OCI-LY7 (cell line): ENCODE measurements at regions not wholly inside any gene's neighbourhood (a gene's known extent, or its start where the extent isn't known, plus 50 kb on each side); places are given as distances from the start of the nearest gene placed in this dataset.

Experiments
- BruUV-seq: library from RNA; stranded (reverse); fragments of 400-500 nt; replicated peaks from 2 replicates; lab custom pipeline; 2021; lab: Mats Ljungman, UMichigan
- CTCF ChIA-PET: fragments of 300-600 bp; sonication (Branson Sonifier 250); formaldehyde crosslinking; loops from one replicate; lab custom pipeline; 2022; ENCODE audit warnings: antibody characterized with exemption; ENCODE audit not compliant: unreplicated experiment; lab: Charles Lee
- POLR2A ChIA-PET: fragments of 300-600 bp; sonication (Branson Sonifier 250); formaldehyde crosslinking; loops from one replicate; lab custom pipeline; 2022; ENCODE audit warnings: antibody characterized with exemption; lab: Charles Lee
- DNase-seq: peaks from one replicate; pipeline ENCODE4 v3.0.0-alpha.2; 2015; ENCODE audit warnings: low spot score
- H2AFZ ChIP-seq: fragments of 200-600 bp; sonication (generic), shearing (Covaris generic); 2 replicates; pipeline ENCODE4 v1.6.1; 2014; ENCODE audit warnings: mild to moderate bottlenecking, antibody characterized with exemption, low read length, moderate library complexity
- H3K27ac ChIP-seq: fragments of 200-600 bp; sonication (generic); 2 replicates; pipeline ENCODE4 v1.5.1; 2014; ENCODE audit warnings: mixed run types, low read depth, mild to moderate bottlenecking, moderate library complexity, low read length, inconsistent platforms; ENCODE audit not compliant: poor library complexity, severe bottlenecking
- H3K36me3 ChIP-seq: fragments of 200-600 bp; sonication (generic); 2 replicates; pipeline ENCODE4 v1.6.1; 2014; ENCODE audit warnings: mild to moderate bottlenecking, antibody characterized with exemption, low read length, moderate library complexity, mixed read lengths; ENCODE audit not compliant: insufficient read depth
- H3K4me1 ChIP-seq: fragments of 200-600 bp; sonication (generic); 2 replicates; pipeline ENCODE4 v1.5.1; 2014; ENCODE audit warnings: mild to moderate bottlenecking, low read length; ENCODE audit not compliant: insufficient read depth, poor library complexity, severe bottlenecking
- H3K4me2 ChIP-seq: fragments of 200-600 bp; sonication (generic); 2 replicates; pipeline ENCODE4 v1.6.1; 2014; ENCODE audit warnings: mild to moderate bottlenecking, low read length
- H3K4me3 ChIP-seq: fragments of 200-600 bp; sonication (generic); 2 replicates; pipeline ENCODE4 v1.5.1; 2014; ENCODE audit warnings: mild to moderate bottlenecking, low read depth, low read length; ENCODE audit not compliant: poor library complexity, severe bottlenecking
- H3K79me2 ChIP-seq: fragments of 200-600 bp; sonication (generic); 2 replicates; pipeline ENCODE4 v1.6.1; 2016; ENCODE audit warnings: low read depth, mild to moderate bottlenecking, low read length, moderate library complexity, mixed read lengths; ENCODE audit not compliant: insufficient read depth
- H3K9me2 ChIP-seq: fragments of 200-600 bp; sonication (generic); 2 replicates; pipeline ENCODE4 v1.6.1; 2016; ENCODE audit warnings: mild to moderate bottlenecking, low read length, mixed read lengths; ENCODE audit not compliant: insufficient read depth
- H3K9me3 ChIP-seq: fragments of 200-600 bp; sonication (generic); 2 replicates; pipeline ENCODE4 v1.6.1; 2014; ENCODE audit warnings: mild to moderate bottlenecking, mixed run types, low read length, mixed read lengths
- H4K20me1 ChIP-seq: fragments of 200-600 bp; sonication (generic); 2 replicates; pipeline ENCODE4 v1.6.1; 2014; ENCODE audit warnings: mild to moderate bottlenecking, antibody characterized with exemption, low read length, moderate library complexity, mixed read lengths; ENCODE audit not compliant: insufficient read depth
- CTCF ChIP-seq: fragments of 200-600 bp; sonication (generic); conservative IDR thresholded peaks from 2 replicates; pipeline ENCODE4 v1.5.1; 2014; ENCODE audit warnings: mild to moderate bottlenecking, antibody characterized with exemption, low read length, moderate library complexity, mixed read lengths
- EZH2phosphoT487 ChIP-seq: fragments of 200-600 bp; sonication (generic); IDR thresholded peaks from 2 replicates; pipeline ENCODE4 v1.6.1; 2018; ENCODE audit warnings: low read depth, borderline replicate concordance, mild to moderate bottlenecking, mixed run types, antibody characterized with exemption, low read length, moderate library complexity, mixed read lengths
- intact Hi-C: fragments of 100-400 bp; cut with micrococcal nuclease; formaldehyde crosslinking; loops from one replicate; pipeline ENCODE4 v1.10.0; 2022; ENCODE audit not compliant: unreplicated experiment

GRCh38 chr13:99860745-99861144 is 110.8 kb downstream of the ZIC5 start:
- Histone ChIP-seq H3K27ac (no peak overlapping the region), H2AFZ (no peak overlapping the region), H3K4me2 (no peak overlapping the region), H3K79me2 (no peaks in the 10 kb centered on the region), H3K4me3 (no peak overlapping the region), H3K9me2 (no peaks in the 10 kb centered on the region), H3K36me3 (no peaks in the 10 kb centered on the region), H3K9me3 (no peaks in the 10 kb centered on the region), H3K4me1 (no peaks in the 10 kb centered on the region), H4K20me1 (no peaks in the 10 kb centered on the region)
- DNase-seq = no peak
- TF ChIP-seq CTCF (no peak), EZH2phosphoT487 (no peak)
- no TSS peak for BruUV-seq
- POLR2A ChIA-PET = no interaction called here
- CTCF ChIA-PET = no interaction called here
- intact Hi-C loops = no loop called here

GRCh38 chr13:99859178-99860177 is 112.1 kb downstream of the ZIC5 start:
- TF ChIP-seq EZH2phosphoT487 = no peak
- no peak for TF ChIP-seq CTCF
- DNase-seq = no peak

GRCh38 chr13:99857738-99858137 is 113.8 kb downstream of the ZIC5 start:
- no peaks in the 10 kb centered on the region for H3K79me2 ChIP-seq
- no peak overlapping the region for H3K27ac ChIP-seq
- H2AFZ ChIP-seq = no peak overlapping the region
- no peaks in the 10 kb centered on the region for H4K20me1 ChIP-seq
- POLR2A ChIA-PET = no interaction called here
- intact Hi-C loops = no loop called here
- H3K36me3 ChIP-seq = no peaks in the 10 kb centered on the region
- TF ChIP-seq CTCF = no peak
- TF ChIP-seq EZH2phosphoT487 = no peak
- no peak overlapping the region for H3K4me2 ChIP-seq
- no peak overlapping the region for H3K4me3 ChIP-seq
- no TSS peak for BruUV-seq
- H3K4me1 ChIP-seq = no peaks in the 10 kb centered on the region
- DNase-seq = no peak
- H3K9me2 ChIP-seq = no peaks in the 10 kb centered on the region
- H3K9me3 ChIP-seq = no peaks in the 10 kb centered on the region
- CTCF ChIA-PET = no interaction called here

More at GRCh38 chr13:99859178-99860177, 112.1 kb downstream of the ZIC5 start:
- Histone ChIP-seq H3K79me2 (no peaks in the 10 kb centered on the region), H3K27ac (no peak overlapping the region), H3K4me3 (no peak overlapping the region), H3K4me1 (no peaks in the 10 kb centered on the region), H4K20me1 (no peaks in the 10 kb centered on the region), H3K4me2 (no peak overlapping the region), H3K9me3 (no peaks in the 10 kb centered on the region), H3K9me2 (no peaks in the 10 kb centered on the region), H2AFZ (no peak overlapping the region), H3K36me3 (no peaks in the 10 kb centered on the region)
- no TSS peak for BruUV-seq
- ChIA-PET POLR2A (no interaction called here), CTCF (no interaction called here)
- intact Hi-C loops = no loop called here
